ENCODE measurements at regions not wholly inside any gene's neighbourhood (a gene's known extent, or its start where the extent isn't known, plus 50 kb on each side); places are given as distances from the start of the nearest gene placed in this dataset.

- intact Hi-C loops (cut with DNase I) = no loop called here
- peaks cover 3% of the 10 kb centered on the region for H3K4me1 ChIP-seq (ENCODE audit: insufficient read depth)
- TF ChIP-seq POLR2A (IDR thresholded peaks at IDR 0.05) (no peak), CTCF (IDR thresholded peaks at IDR 0.05) (no peak), EP300 (IDR thresholded peaks at IDR 0.05) (no peak)
- no peak overlapping the region for H3K4me3 ChIP-seq
- WGBS, 3 donors = 72 to 90% (median 89%) methylated on average over 3 of the region's 3 CpGs
- no peak for DNase-seq
- H3K27me3 ChIP-seq = no peaks in the 10 kb centered on the region
- no peak overlapping the region for H3K27ac ChIP-seq
- H3K9me3 ChIP-seq = no peaks in the 10 kb centered on the region
- no peaks in the 10 kb centered on the region for H3K36me3 ChIP-seq
Observed at GRCh38 chr11:122436188-122436555, 219.3 kb upstream of the UBASH3B start.

- Histone ChIP-seq H3K9me3 (no peaks in the 10 kb centered on the region), H3K27ac (no peak overlapping the region), H3K4me1 (ENCODE audit: insufficient read depth) (peaks cover 3% of the 10 kb centered on the region), H3K4me3 (no peak overlapping the region), H3K36me3 (no peaks in the 10 kb centered on the region), H3K27me3 (no peaks in the 10 kb centered on the region)
- intact Hi-C loops (cut with DNase I) = no loop called here
- WGBS, 3 donors = 92 to 93% (median 92%) methylated on average over 7 of the region's 7 CpGs
- DNase-seq = no peak
- TF ChIP-seq POLR2A (IDR thresholded peaks at IDR 0.05) (no peak), CTCF (IDR thresholded peaks at IDR 0.05) (no peak), EP300 (IDR thresholded peaks at IDR 0.05) (no peak)
Observed at GRCh38 chr11:122435540-122436187, 219.9 kb upstream of the UBASH3B start.

- TF ChIP-seq CTCF (IDR thresholded peaks at IDR 0.05) (no peak), POLR2A (IDR thresholded peaks at IDR 0.05) (no peak), EP300 (IDR thresholded peaks at IDR 0.05) (no peak)
- Histone ChIP-seq H3K36me3 (no peaks in the 10 kb centered on the region), H3K27ac (no peak overlapping the region), H3K4me1 (ENCODE audit: insufficient read depth) (peaks cover 1% of the 10 kb centered on the region), H3K27me3 (no peaks in the 10 kb centered on the region), H3K9me3 (no peaks in the 10 kb centered on the region), H3K4me3 (no peak overlapping the region)
- WGBS, 3 donors = 8 to 24% (median 24%) methylated on average over 1 of the region's 1 CpG
- DNase-seq = no peak
- intact Hi-C loops (cut with DNase I) = no loop called here
Observed at GRCh38 chr11:122434786-122435185, 220.7 kb upstream of the UBASH3B start.

- 96 to 99% (median 98%) methylated on average over 4 of the region's 4 CpGs for WGBS, 3 donors
- H3K36me3 ChIP-seq = no peaks in the 10 kb centered on the region
- DNase-seq = no peak
- H3K4me1 ChIP-seq (ENCODE audit: insufficient read depth) = no peaks in the 10 kb centered on the region
- H3K4me3 ChIP-seq = no peak overlapping the region
- H3K27ac ChIP-seq = no peak overlapping the region
- TF ChIP-seq CTCF (IDR thresholded peaks at IDR 0.05) (no peak), EP300 (IDR thresholded peaks at IDR 0.05) (no peak), POLR2A (IDR thresholded peaks at IDR 0.05) (no peak)
- no peaks in the 10 kb centered on the region for H3K27me3 ChIP-seq
- intact Hi-C loops (cut with DNase I) = no loop called here
- H3K9me3 ChIP-seq = no peaks in the 10 kb centered on the region
Observed at GRCh38 chr11:122430490-122430889, 225.0 kb upstream of the UBASH3B start.

All from ovary (tissue), 7 donors.